ENCODE measurements at regions not wholly inside any gene's neighbourhood (a gene's known extent, or its start where the extent isn't known, plus 50 kb on each side); places are given as distances from the start of the nearest gene placed in this dataset.

- WGBS (ENCODE audit: insufficient coverage, insufficient replicate concordance, low lambda C conversion rate, missing lambda C conversion rate): 4% methylated on average over 1 of the region's 1 CpG
- no peaks in the 10 kb centered on the region for H3K79me2 ChIP-seq (ENCODE audit: control insufficient read depth, insufficient read depth, low read length)
- ATAC-seq (no peak), DNase-seq (ENCODE audit: low read depth, low spot score) (no peak), FAIRE-seq (no peak)
- no peak overlapping the region for H3K4me3 ChIP-seq
- ChIA-PET SMC1A (ENCODE audit: uncharacterized antibody, unreplicated experiment) (no interaction called here), RAD21 (ENCODE audit: unreplicated experiment) (no interaction called here), POLR2A (no interaction called here), CTCF (no interaction called here)
- in situ Hi-C loops (cut with MboI) (no loop called here), intact Hi-C loops (cut with micrococcal nuclease; ENCODE audit: unreplicated experiment) (no loop called here)
- no peak overlapping the region for H3K4me2 ChIP-seq (ENCODE audit: control insufficient read depth, insufficient read depth)
- H3K4me1 ChIP-seq (ENCODE audit: control insufficient read depth, insufficient read depth, low read length): no peaks in the 10 kb centered on the region
- no peaks in the 10 kb centered on the region for H3K36me3 ChIP-seq (ENCODE audit: control insufficient read depth in 2 of 2, insufficient read depth in 2 of 2, low read length in 1 of 2)
- no peaks in the 10 kb centered on the region for H3K9me3 ChIP-seq (replicated peaks; ENCODE audit: control insufficient read depth, insufficient read depth, low read length)
- BruUV-seq (replicated peaks): no TSS peak
- no peak overlapping the region for H2AFZ ChIP-seq (ENCODE audit: control insufficient read depth, low read depth, low read length)
- no peaks in the 10 kb centered on the region for H4K20me1 ChIP-seq (ENCODE audit: control insufficient read depth, insufficient read depth)
- H3K27ac ChIP-seq (ENCODE audit: control insufficient read depth, insufficient read depth): no peak overlapping the region
- no peak overlapping the region for H3K9ac ChIP-seq (ENCODE audit: control insufficient read depth, insufficient read depth, low read length)
- no peaks in the 10 kb centered on the region for H3K27me3 ChIP-seq (replicated peaks in 1 of 2; ENCODE audit: control insufficient read depth in 2 of 2, insufficient read depth in 2 of 2, low read length in 1 of 2)
- TF ChIP-seq NFIC (IDR thresholded peaks at IDR 0.05; ENCODE audit: low read depth, low read length) (no peak), PAX8 (IDR thresholded peaks at IDR 0.05) (no peak), ZBED1 (IDR thresholded peaks at IDR 0.05; ENCODE audit: borderline replicate concordance) (no peak), ZSCAN29 (IDR thresholded peaks at IDR 0.05) (no peak), BHLHE40 (IDR thresholded peaks at IDR 0.05; ENCODE audit: borderline replicate concordance in 1 of 2, low read depth in 2 of 2, low read length in 1 of 2) (no peak), IKZF1 (conservative IDR thresholded peaks at IDR 0.05) (no peak), HCFC1 (IDR thresholded peaks at IDR 0.05; ENCODE audit: low read length) (no peak), LARP7 (IDR thresholded peaks at IDR 0.05) (no peak), IRF4 (IDR thresholded peaks at IDR 0.05; ENCODE audit: low read depth, low read length) (no peak), KDM1A (IDR thresholded peaks at IDR 0.05; ENCODE audit: borderline replicate concordance) (no peak), IRF3 (IDR thresholded peaks at IDR 0.05) (no peak), YBX1 (IDR thresholded peaks at IDR 0.05) (no peak), HDAC2 (IDR thresholded peaks at IDR 0.05) (no peak)
- TF ChIP-seq, protein P1, sequence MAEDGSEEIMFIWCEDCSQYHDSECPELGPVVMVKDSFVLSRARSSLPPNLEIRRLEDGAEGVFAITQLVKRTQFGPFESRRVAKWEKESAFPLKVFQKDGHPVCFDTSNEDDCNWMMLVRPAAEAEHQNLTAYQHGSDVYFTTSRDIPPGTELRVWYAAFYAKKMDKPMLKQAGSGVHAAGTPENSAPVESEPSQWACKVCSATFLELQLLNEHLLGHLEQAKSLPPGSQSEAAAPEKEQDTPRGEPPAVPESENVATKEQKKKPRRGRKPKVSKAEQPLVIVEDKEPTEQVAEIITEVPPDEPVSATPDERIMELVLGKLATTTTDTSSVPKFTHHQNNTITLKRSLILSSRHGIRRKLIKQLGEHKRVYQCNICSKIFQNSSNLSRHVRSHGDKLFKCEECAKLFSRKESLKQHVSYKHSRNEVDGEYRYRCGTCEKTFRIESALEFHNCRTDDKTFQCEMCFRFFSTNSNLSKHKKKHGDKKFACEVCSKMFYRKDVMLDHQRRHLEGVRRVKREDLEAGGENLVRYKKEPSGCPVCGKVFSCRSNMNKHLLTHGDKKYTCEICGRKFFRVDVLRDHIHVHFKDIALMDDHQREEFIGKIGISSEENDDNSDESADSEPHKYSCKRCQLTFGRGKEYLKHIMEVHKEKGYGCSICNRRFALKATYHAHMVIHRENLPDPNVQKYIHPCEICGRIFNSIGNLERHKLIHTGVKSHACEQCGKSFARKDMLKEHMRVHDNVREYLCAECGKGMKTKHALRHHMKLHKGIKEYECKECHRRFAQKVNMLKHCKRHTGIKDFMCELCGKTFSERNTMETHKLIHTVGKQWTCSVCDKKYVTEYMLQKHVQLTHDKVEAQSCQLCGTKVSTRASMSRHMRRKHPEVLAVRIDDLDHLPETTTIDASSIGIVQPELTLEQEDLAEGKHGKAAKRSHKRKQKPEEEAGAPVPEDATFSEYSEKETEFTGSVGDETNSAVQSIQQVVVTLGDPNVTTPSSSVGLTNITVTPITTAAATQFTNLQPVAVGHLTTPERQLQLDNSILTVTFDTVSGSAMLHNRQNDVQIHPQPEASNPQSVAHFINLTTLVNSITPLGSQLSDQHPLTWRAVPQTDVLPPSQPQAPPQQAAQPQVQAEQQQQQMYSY (CRISPR knock-in tag; IDR thresholded peaks at IDR 0.05): no peak
- TF ChIP-seq, protein P2, sequence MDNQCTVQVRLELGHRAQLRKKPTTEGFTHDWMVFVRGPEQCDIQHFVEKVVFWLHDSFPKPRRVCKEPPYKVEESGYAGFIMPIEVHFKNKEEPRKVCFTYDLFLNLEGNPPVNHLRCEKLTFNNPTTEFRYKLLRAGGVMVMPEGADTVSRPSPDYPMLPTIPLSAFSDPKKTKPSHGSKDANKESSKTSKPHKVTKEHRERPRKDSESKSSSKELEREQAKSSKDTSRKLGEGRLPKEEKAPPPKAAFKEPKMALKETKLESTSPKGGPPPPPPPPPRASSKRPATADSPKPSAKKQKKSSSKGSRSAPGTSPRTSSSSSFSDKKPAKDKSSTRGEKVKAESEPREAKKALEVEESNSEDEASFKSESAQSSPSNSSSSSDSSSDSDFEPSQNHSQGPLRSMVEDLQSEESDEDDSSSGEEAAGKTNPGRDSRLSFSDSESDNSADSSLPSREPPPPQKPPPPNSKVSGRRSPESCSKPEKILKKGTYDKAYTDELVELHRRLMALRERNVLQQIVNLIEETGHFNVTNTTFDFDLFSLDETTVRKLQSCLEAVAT (IDR thresholded peaks at IDR 0.05): no peak
- TF ChIP-seq, protein P3, sequence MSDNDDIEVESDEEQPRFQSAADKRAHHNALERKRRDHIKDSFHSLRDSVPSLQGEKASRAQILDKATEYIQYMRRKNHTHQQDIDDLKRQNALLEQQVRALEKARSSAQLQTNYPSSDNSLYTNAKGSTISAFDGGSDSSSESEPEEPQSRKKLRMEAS (IDR thresholded peaks at IDR 0.05; ENCODE audit: low read depth, low read length): no peak
- TF ChIP-seq, protein P4, sequence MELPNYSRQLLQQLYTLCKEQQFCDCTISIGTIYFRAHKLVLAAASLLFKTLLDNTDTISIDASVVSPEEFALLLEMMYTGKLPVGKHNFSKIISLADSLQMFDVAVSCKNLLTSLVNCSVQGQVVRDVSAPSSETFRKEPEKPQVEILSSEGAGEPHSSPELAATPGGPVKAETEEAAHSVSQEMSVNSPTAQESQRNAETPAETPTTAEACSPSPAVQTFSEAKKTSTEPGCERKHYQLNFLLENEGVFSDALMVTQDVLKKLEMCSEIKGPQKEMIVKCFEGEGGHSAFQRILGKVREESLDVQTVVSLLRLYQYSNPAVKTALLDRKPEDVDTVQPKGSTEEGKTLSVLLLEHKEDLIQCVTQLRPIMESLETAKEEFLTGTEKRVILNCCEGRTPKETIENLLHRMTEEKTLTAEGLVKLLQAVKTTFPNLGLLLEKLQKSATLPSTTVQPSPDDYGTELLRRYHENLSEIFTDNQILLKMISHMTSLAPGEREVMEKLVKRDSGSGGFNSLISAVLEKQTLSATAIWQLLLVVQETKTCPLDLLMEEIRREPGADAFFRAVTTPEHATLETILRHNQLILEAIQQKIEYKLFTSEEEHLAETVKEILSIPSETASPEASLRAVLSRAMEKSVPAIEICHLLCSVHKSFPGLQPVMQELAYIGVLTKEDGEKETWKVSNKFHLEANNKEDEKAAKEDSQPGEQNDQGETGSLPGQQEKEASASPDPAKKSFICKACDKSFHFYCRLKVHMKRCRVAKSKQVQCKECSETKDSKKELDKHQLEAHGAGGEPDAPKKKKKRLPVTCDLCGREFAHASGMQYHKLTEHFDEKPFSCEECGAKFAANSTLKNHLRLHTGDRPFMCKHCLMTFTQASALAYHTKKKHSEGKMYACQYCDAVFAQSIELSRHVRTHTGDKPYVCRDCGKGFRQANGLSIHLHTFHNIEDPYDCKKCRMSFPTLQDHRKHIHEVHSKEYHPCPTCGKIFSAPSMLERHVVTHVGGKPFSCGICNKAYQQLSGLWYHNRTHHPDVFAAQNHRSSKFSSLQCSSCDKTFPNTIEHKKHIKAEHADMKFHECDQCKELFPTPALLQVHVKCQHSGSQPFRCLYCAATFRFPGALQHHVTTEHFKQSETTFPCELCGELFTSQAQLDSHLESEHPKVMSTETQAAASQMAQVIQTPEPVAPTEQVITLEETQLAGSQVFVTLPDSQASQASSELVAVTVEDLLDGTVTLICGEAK (IDR thresholded peaks at IDR 0.05; ENCODE audit: borderline replicate concordance): no peak
These were observed 382.0 kb downstream of the TFAP2B start for GRCh38 chr6:51200676-51201075.

All from GM12878 (cell line).